ENCODE measurements at regions not wholly inside any gene's neighbourhood (a gene's known extent, or its start where the extent isn't known, plus 50 kb on each side); places are given as distances from the start of the nearest gene placed in this dataset.
A peak's percentile ranks its signal among the peaks of the same experiment; 100 is the strongest.

GRCh38 chr12:124412646-124413015, 117.7 kb downstream of the RFLNA start:
- H3K27me3 Mint-ChIP-seq (ENCODE audit: low read depth), result no peaks in the 10 kb centered on the region
- no peak overlapping the region for H3K27ac Mint-ChIP-seq (ENCODE audit: unreplicated experiment)

GRCh38 chr12:124411953-124412645, 117.2 kb downstream of the RFLNA start:
- Mint-ChIP-seq H3K27ac (ENCODE audit: unreplicated experiment) (peak overlapping the region; percentile 12), H3K36me3 (ENCODE audit: low read depth) (peaks cover 2% of the 10 kb centered on the region), H3K27me3 (ENCODE audit: low read depth) (no peaks in the 10 kb centered on the region), H3K4me1 (peaks cover 9% of the 10 kb centered on the region), H3K9me3 (no peaks in the 10 kb centered on the region), H3K4me3 (no peak overlapping the region)
- no peak for TF ChIP-seq CTCF (conservative IDR thresholded peaks at IDR 0.05)
- no peak for DNase-seq (ENCODE audit: low read depth, low spot score)

More at GRCh38 chr12:124412646-124413015, 117.7 kb downstream of the RFLNA start:
- no peak for DNase-seq (ENCODE audit: low read depth, low spot score)
- TF ChIP-seq CTCF (conservative IDR thresholded peaks at IDR 0.05), result no peak
- peaks cover 9% of the 10 kb centered on the region for H3K4me1 Mint-ChIP-seq
- H3K4me3 Mint-ChIP-seq, result no peak overlapping the region
- peaks cover 7% of the 10 kb centered on the region for H3K36me3 Mint-ChIP-seq (ENCODE audit: low read depth)
- H3K9me3 Mint-ChIP-seq, result no peaks in the 10 kb centered on the region

GRCh38 chr12:124411281-124411878, 116.5 kb downstream of the RFLNA start:
- Mint-ChIP-seq H3K36me3 (ENCODE audit: low read depth) (no peaks in the 10 kb centered on the region), H3K27me3 (ENCODE audit: low read depth) (no peaks in the 10 kb centered on the region), H3K27ac (ENCODE audit: unreplicated experiment) (peak overlapping the region; percentile 48), H3K9me3 (no peaks in the 10 kb centered on the region), H3K4me1 (peaks cover 9% of the 10 kb centered on the region), H3K4me3 (no peak overlapping the region)
- TF ChIP-seq CTCF (conservative IDR thresholded peaks at IDR 0.05), result no peak
- DNase-seq (ENCODE audit: low read depth, low spot score), result no peak

GRCh38 chr12:124410354-124411175, 115.7 kb downstream of the RFLNA start:
- no peak overlapping the region for H3K4me3 Mint-ChIP-seq
- no peak for DNase-seq (ENCODE audit: low read depth, low spot score)
- no peak for TF ChIP-seq CTCF (conservative IDR thresholded peaks at IDR 0.05)
- H3K27me3 Mint-ChIP-seq (ENCODE audit: low read depth), result no peaks in the 10 kb centered on the region
- H3K36me3 Mint-ChIP-seq (ENCODE audit: low read depth), result no peaks in the 10 kb centered on the region
- peak overlapping the region; percentile 48 for H3K27ac Mint-ChIP-seq (ENCODE audit: unreplicated experiment)
- no peaks in the 10 kb centered on the region for H3K9me3 Mint-ChIP-seq
- H3K4me1 Mint-ChIP-seq, result peaks cover 9% of the 10 kb centered on the region

- Mint-ChIP-seq H3K9me3 (no peaks in the 10 kb centered on the region), H3K36me3 (ENCODE audit: low read depth) (no peaks in the 10 kb centered on the region), H3K4me3 (no peak overlapping the region), H3K27ac (ENCODE audit: unreplicated experiment) (no peak overlapping the region), H3K4me1 (peaks cover 9% of the 10 kb centered on the region), H3K27me3 (ENCODE audit: low read depth) (no peaks in the 10 kb centered on the region)
- TF ChIP-seq CTCF (conservative IDR thresholded peaks at IDR 0.05), result no peak
- no peak for DNase-seq (ENCODE audit: low read depth, low spot score)
These were observed 114.1 kb downstream of the RFLNA start for GRCh38 chr12:124408822-124409517.

Measured in neural crest cell (in vitro differentiated cells).